Hindlimb muscle (tissue), 1 donor: ENCODE measurements at regions not wholly inside any gene's neighbourhood (a gene's known extent, or its start where the extent isn't known, plus 50 kb on each side); places are given as distances from the start of the nearest gene placed in this dataset.

Source experiments
- DNase-seq: peaks from one replicate; pipeline ENCODE4 v3.0.0-alpha.2; 2013

GRCh38 chr6:51490101-51490500 is 597.3 kb downstream of the PKHD1 start:
- DNase-seq = no peak

- DNase-seq = no peak
Observed at GRCh38 chr6:51494342-51494741, 593.1 kb downstream of the PKHD1 start.

GRCh38 chr6:51495096-51495495 is 592.3 kb downstream of the PKHD1 start:
- DNase-seq = no peak

GRCh38 chr6:51495610-51496396 is 591.6 kb downstream of the PKHD1 start:
- DNase-seq = no peak

GRCh38 chr6:51502996-51503395 is 584.4 kb downstream of the PKHD1 start:
- no peak for DNase-seq

GRCh38 chr6:51505434-51505833 is 582.0 kb downstream of the PKHD1 start:
- no peak for DNase-seq

GRCh38 chr6:51509597-51509996 is 577.8 kb downstream of the PKHD1 start:
- DNase-seq = no peak

- DNase-seq = no peak
Observed at GRCh38 chr6:51511081-51511480, 576.3 kb downstream of the PKHD1 start.

GRCh38 chr6:51513891-51514747 is 573.3 kb downstream of the PKHD1 start:
- DNase-seq = no peak

- no peak for DNase-seq
Observed at GRCh38 chr6:51514748-51515402, 572.5 kb downstream of the PKHD1 start.

- no peak for DNase-seq
Observed at GRCh38 chr6:51526049-51526448, 561.4 kb downstream of the PKHD1 start.

- DNase-seq = no peak
Observed at GRCh38 chr6:51526922-51527321, 560.5 kb downstream of the PKHD1 start.

GRCh38 chr6:51528556-51528955 is 558.9 kb downstream of the PKHD1 start:
- no peak for DNase-seq

- DNase-seq = no peak
Observed at GRCh38 chr6:51529240-51529639, 558.2 kb downstream of the PKHD1 start.

- DNase-seq = no peak
Observed at GRCh38 chr6:51531623-51532022, 555.8 kb downstream of the PKHD1 start.

GRCh38 chr6:51533962-51534361 is 553.5 kb downstream of the PKHD1 start:
- DNase-seq = no peak

GRCh38 chr6:51535327-51535726 is 552.1 kb downstream of the PKHD1 start:
- DNase-seq = no peak

GRCh38 chr6:51536728-51537127 is 550.7 kb downstream of the PKHD1 start:
- DNase-seq = no peak

GRCh38 chr6:51541847-51542246 is 545.6 kb downstream of the PKHD1 start:
- no peak for DNase-seq

- DNase-seq = no peak
Observed at GRCh38 chr6:51542475-51542874, 544.9 kb downstream of the PKHD1 start.

- DNase-seq = no peak
Observed at GRCh38 chr6:51550243-51550642, 537.2 kb downstream of the PKHD1 start.

GRCh38 chr6:51552435-51552834 is 535.0 kb downstream of the PKHD1 start:
- DNase-seq = no peak
